IMR-90 (cell line): ENCODE measurements at regions not wholly inside any gene's neighbourhood (a gene's known extent, or its start where the extent isn't known, plus 50 kb on each side); places are given as distances from the start of the nearest gene placed in this dataset.

Experiments used
- ATAC-seq: fragments of 200-7000 bp; cut with Tn5 transposase; 2 replicates; pipeline ENCODE4 v1.9.1; 2020; ENCODE audit warnings: low read depth, mild to moderate bottlenecking, moderate library complexity
- BruUV-seq: library from RNA; stranded (reverse); fragments of 400-500 nt; replicated peaks from 2 replicates; lab custom pipeline; 2021; lab: Mats Ljungman, UMichigan
- CTCF ChIA-PET: fragments of 300-600 bp; formaldehyde crosslinking; extraction: SDS; loops from one replicate; lab custom pipeline; 2021; ENCODE audit warnings: antibody characterized with exemption; lab: Yijun Ruan, JAX
- POLR2A ChIA-PET: fragments of 300-600 bp; sonication (Branson Sonifier 250); formaldehyde crosslinking; loops from one replicate; lab custom pipeline; 2022; ENCODE audit warnings: antibody characterized with exemption; ENCODE audit not compliant: unreplicated experiment; lab: Charles Lee
- DNase-seq: peaks from one replicate; pipeline ENCODE4 v3.0.0; 2013
- H2AFZ ChIP-seq: replicated peaks from 2 replicates; pipeline ENCODE3; 2013; ENCODE audit warnings: low read length, mild to moderate bottlenecking; ENCODE audit not compliant: poor library complexity
- H2AK5ac ChIP-seq: 2 replicates; pipeline ENCODE4 v1.6.1; 2013; ENCODE audit warnings: low read depth, low read length, inconsistent platforms
- H2AK9ac ChIP-seq: replicated peaks from 2 replicates; pipeline ENCODE3; 2013; ENCODE audit warnings: mild to moderate bottlenecking, low read depth, low read length, moderate library complexity; ENCODE audit not compliant: poor library complexity
- H2BK120ac ChIP-seq: 2 replicates; pipeline ENCODE4 v1.6.1; 2013; ENCODE audit warnings: low read depth, low read length, inconsistent platforms
- H2BK15ac ChIP-seq: 3 replicates; pipeline ENCODE4 v1.6.1; 2013; ENCODE audit warnings: low read depth, low read length, inconsistent platforms
- H2BK20ac ChIP-seq: 2 replicates; pipeline ENCODE4 v1.6.1; 2013; ENCODE audit warnings: low read depth, mild to moderate bottlenecking, inconsistent platforms, low read length, moderate library complexity
- H2BK5ac ChIP-seq: 2 replicates; pipeline ENCODE4 v1.6.1; 2013; ENCODE audit warnings: mild to moderate bottlenecking, low read depth, low read length, inconsistent platforms; ENCODE audit not compliant: poor library complexity, severe bottlenecking
- H3K14ac ChIP-seq: replicated peaks from 2 replicates; pipeline ENCODE4 v1.6.1; 2013; ENCODE audit warnings: low read depth, low read length, inconsistent platforms
- H3K18ac ChIP-seq: 2 replicates; pipeline ENCODE4 v1.6.1; 2013; ENCODE audit warnings: low read depth, low read length, control low read depth
- H3K23ac ChIP-seq: 2 replicates; pipeline ENCODE4 v1.6.1; 2013; ENCODE audit warnings: low read depth, low read length, inconsistent platforms
- H3K27ac ChIP-seq: 2 replicates; pipeline ENCODE4 v1.5.1; 2013; ENCODE audit warnings: mild to moderate bottlenecking, control low read depth, low read length; ENCODE audit not compliant: insufficient read depth
- H3K27me3 ChIP-seq: 2 replicates; pipeline ENCODE4 v1.6.1; 2013; ENCODE audit warnings: low read length; ENCODE audit not compliant: control insufficient read depth, insufficient read depth
- H3K36me3 ChIP-seq: 2 replicates; pipeline ENCODE4 v1.6.1; 2013; ENCODE audit warnings: low read length, mixed read lengths; ENCODE audit not compliant: control insufficient read depth, insufficient read depth
- H3K4ac ChIP-seq: 2 replicates; pipeline ENCODE4 v1.6.1; 2013; ENCODE audit warnings: low read depth, low read length, inconsistent platforms
- H3K4me1 ChIP-seq: 2 replicates; pipeline ENCODE4 v1.6.1; 2013; ENCODE audit warnings: low read length, mixed read lengths; ENCODE audit not compliant: control insufficient read depth, insufficient read depth
- H3K4me2 ChIP-seq: 2 replicates; pipeline ENCODE4 v1.6.1; 2013; ENCODE audit warnings: low read depth, mild to moderate bottlenecking, control low read depth, low read length, moderate library complexity
- H3K4me3 ChIP-seq: 2 replicates; pipeline ENCODE4 v1.5.1; 2013; ENCODE audit warnings: low read depth, mild to moderate bottlenecking, control low read depth, low read length, moderate library complexity; ENCODE audit not compliant: insufficient read depth
- H3K56ac ChIP-seq: 2 replicates; pipeline ENCODE4 v1.6.1; 2013; ENCODE audit warnings: low read length, inconsistent platforms; ENCODE audit not compliant: insufficient read depth; ENCODE audit errors: extremely low read depth
- H3K79me1 ChIP-seq, 2 experiments: 2 replicates each; pipeline ENCODE4 v1.6.1; 2013; ENCODE audit warnings: low read length in 2 of 2, inconsistent platforms in 1 of 2, low read depth in 1 of 2
- H3K9ac ChIP-seq: 2 replicates; pipeline ENCODE4 v1.6.1; 2013; ENCODE audit warnings: low read depth, low read length, control low read depth
- H3K9me1 ChIP-seq: 2 replicates; pipeline ENCODE4 v1.6.1; 2013; ENCODE audit warnings: low read length, inconsistent platforms; ENCODE audit not compliant: insufficient read depth
- H3K9me3 ChIP-seq: 2 replicates; pipeline ENCODE4 v1.6.1; 2013; ENCODE audit warnings: low read length; ENCODE audit not compliant: control insufficient read depth, insufficient read depth
- H4K20me1 ChIP-seq: 2 replicates; pipeline ENCODE4 v1.6.1; 2013; ENCODE audit warnings: low read length, inconsistent platforms; ENCODE audit not compliant: insufficient read depth
- H4K5ac ChIP-seq: 2 replicates; pipeline ENCODE4 v1.6.1; 2013; ENCODE audit warnings: mild to moderate bottlenecking, low read depth, low read length, control low read depth
- H4K8ac ChIP-seq, 2 experiments: 2 replicates each; pipeline ENCODE4 v1.6.1; 2013; ENCODE audit warnings: low read depth in 2 of 2, low read length in 2 of 2, control low read depth in 1 of 2, inconsistent platforms in 1 of 2
- H4K91ac ChIP-seq: 2 replicates; pipeline ENCODE4 v1.6.1; 2013; ENCODE audit warnings: low read depth, low read length, inconsistent platforms; ENCODE audit not compliant: insufficient read depth
- BHLHE40 ChIP-seq: fragments of 150-350 bp; IDR thresholded peaks from 2 replicates; pipeline ENCODE4 v1.6.1; 2016; ENCODE audit warnings: mild to moderate bottlenecking, low read depth, low read length
- CEBPB ChIP-seq: IDR thresholded peaks from 2 replicates; pipeline ENCODE4 v1.6.1; 2012; ENCODE audit warnings: low read depth, low read length, improper control_type of control experiment
- CHD1 ChIP-seq: IDR thresholded peaks from 2 replicates; pipeline ENCODE4 v1.6.1; 2012; ENCODE audit warnings: low read depth, low read length, improper control_type of control experiment
- FOS ChIP-seq: fragments of 150-350 bp; IDR thresholded peaks from 2 replicates; pipeline ENCODE4 v1.6.1; 2016; ENCODE audit warnings: low read depth, low read length
- MAFK ChIP-seq: IDR thresholded peaks from 2 replicates; pipeline ENCODE4 v1.6.1; 2012; ENCODE audit warnings: low read depth, low read length, improper control_type of control experiment
- MAZ ChIP-seq: IDR thresholded peaks from 2 replicates; pipeline ENCODE4 v1.6.1; 2012; ENCODE audit warnings: low read depth, mild to moderate bottlenecking, low read length, improper control_type of control experiment, moderate library complexity, borderline replicate concordance
- MXI1 ChIP-seq: IDR thresholded peaks from 2 replicates; pipeline ENCODE4 v1.6.1; 2012; ENCODE audit warnings: low read depth, mild to moderate bottlenecking, low read length, moderate library complexity, borderline replicate concordance
- NFE2L2 ChIP-seq: fragments of 150-350 bp; IDR thresholded peaks from 2 replicates; pipeline ENCODE4 v1.6.1; 2016; ENCODE audit warnings: low read depth, mild to moderate bottlenecking, low read length
- POLR2A ChIP-seq: IDR thresholded peaks from 2 replicates; pipeline ENCODE4 v1.6.1; 2012; ENCODE audit warnings: mild to moderate bottlenecking, low read depth, low read length
- RAD21 ChIP-seq: IDR thresholded peaks from 2 replicates; pipeline ENCODE4 v1.6.1; 2012; ENCODE audit warnings: low read length, improper control_type of control experiment
- RCOR1 ChIP-seq: IDR thresholded peaks from 2 replicates; pipeline ENCODE4 v1.6.1; 2012; ENCODE audit warnings: mild to moderate bottlenecking, low read length, improper control_type of control experiment; ENCODE audit not compliant: insufficient replicate concordance
- RFX5 ChIP-seq: IDR thresholded peaks from 2 replicates; pipeline ENCODE4 v1.8.0; 2012; ENCODE audit warnings: low read depth, mild to moderate bottlenecking, low read length, moderate library complexity
- SMC3 ChIP-seq: fragments of 150-350 bp; IDR thresholded peaks from 2 replicates; pipeline ENCODE4 v1.6.1; 2016; ENCODE audit warnings: low read depth, mild to moderate bottlenecking, antibody characterized with exemption, low read length, moderate library complexity
- WGBS, 2 experiments: methylation state at CpG; one replicate each; pipeline versions ENCODE4 v1.1.5 to v1.1.7; 2013; ENCODE audit warnings: missing lambda C conversion rate in 2 of 2; ENCODE audit not compliant: insufficient read length in 1 of 2; ENCODE audit errors: extremely low coverage in 2 of 2; 5-methylcytosine and 5-hydroxymethylcytosine counted together
- dilution Hi-C: fragments of 300-500 bp; cut with HindIII; formaldehyde crosslinking; loops from one replicate; pipeline ENCODE4 v1.14.3; 2018; ENCODE audit warnings: low sequenced_read_pairs; ENCODE audit not compliant: unreplicated experiment
- in situ Hi-C: fragments of 300-500 bp; cut with MboI; formaldehyde crosslinking; loops from 3 replicates; pipeline ENCODE4 v1.14.3; 2019; ENCODE audit warnings: low sequenced_read_pairs, inconsistent platforms, mixed read lengths
- intact Hi-C: fragments of 100-400 bp; cut with micrococcal nuclease; formaldehyde crosslinking; loops from 2 replicates; pipeline ENCODE4 v1.10.0; 2022
- TF ChIP-seq, protein P1 (sequence below): conservative IDR thresholded peaks from 2 replicates; pipeline ENCODE4 v1.5.1; 2012; ENCODE audit warnings: mild to moderate bottlenecking, low read depth, low read length, improper control_type of control experiment
- TF ChIP-seq, protein P2 (sequence below): fragments of 150-350 bp; IDR thresholded peaks from 2 replicates; pipeline ENCODE4 v1.6.1; 2017; ENCODE audit warnings: mild to moderate bottlenecking, antibody characterized with exemption, low read length, low read depth
- TF ChIP-seq, protein P3 (sequence below): fragments of 150-350 bp; IDR thresholded peaks from 2 replicates; pipeline ENCODE4 v1.6.1; 2016; ENCODE audit warnings: low read depth, mild to moderate bottlenecking, low read length, moderate library complexity, borderline replicate concordance

GRCh38 chr3:5427938-5428337, 240.4 kb downstream of the EDEM1 start:
- H3K36me3 ChIP-seq = no peaks in the 10 kb centered on the region
- TF ChIP-seq, protein P1, sequence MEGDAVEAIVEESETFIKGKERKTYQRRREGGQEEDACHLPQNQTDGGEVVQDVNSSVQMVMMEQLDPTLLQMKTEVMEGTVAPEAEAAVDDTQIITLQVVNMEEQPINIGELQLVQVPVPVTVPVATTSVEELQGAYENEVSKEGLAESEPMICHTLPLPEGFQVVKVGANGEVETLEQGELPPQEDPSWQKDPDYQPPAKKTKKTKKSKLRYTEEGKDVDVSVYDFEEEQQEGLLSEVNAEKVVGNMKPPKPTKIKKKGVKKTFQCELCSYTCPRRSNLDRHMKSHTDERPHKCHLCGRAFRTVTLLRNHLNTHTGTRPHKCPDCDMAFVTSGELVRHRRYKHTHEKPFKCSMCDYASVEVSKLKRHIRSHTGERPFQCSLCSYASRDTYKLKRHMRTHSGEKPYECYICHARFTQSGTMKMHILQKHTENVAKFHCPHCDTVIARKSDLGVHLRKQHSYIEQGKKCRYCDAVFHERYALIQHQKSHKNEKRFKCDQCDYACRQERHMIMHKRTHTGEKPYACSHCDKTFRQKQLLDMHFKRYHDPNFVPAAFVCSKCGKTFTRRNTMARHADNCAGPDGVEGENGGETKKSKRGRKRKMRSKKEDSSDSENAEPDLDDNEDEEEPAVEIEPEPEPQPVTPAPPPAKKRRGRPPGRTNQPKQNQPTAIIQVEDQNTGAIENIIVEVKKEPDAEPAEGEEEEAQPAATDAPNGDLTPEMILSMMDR = no peak
- TF ChIP-seq MAZ (no peak), RFX5 (no peak), MAFK (no peak), NFE2L2 (no peak), FOS (no peak), CEBPB (no peak), RAD21 (no peak), SMC3 (no peak), POLR2A (no peak), BHLHE40 (no peak), MXI1 (no peak), CHD1 (no peak), RCOR1 (no peak)
- TF ChIP-seq, protein P2, sequence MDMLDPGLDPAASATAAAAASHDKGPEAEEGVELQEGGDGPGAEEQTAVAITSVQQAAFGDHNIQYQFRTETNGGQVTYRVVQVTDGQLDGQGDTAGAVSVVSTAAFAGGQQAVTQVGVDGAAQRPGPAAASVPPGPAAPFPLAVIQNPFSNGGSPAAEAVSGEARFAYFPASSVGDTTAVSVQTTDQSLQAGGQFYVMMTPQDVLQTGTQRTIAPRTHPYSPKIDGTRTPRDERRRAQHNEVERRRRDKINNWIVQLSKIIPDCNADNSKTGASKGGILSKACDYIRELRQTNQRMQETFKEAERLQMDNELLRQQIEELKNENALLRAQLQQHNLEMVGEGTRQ = no peak
- TF ChIP-seq, protein P3, sequence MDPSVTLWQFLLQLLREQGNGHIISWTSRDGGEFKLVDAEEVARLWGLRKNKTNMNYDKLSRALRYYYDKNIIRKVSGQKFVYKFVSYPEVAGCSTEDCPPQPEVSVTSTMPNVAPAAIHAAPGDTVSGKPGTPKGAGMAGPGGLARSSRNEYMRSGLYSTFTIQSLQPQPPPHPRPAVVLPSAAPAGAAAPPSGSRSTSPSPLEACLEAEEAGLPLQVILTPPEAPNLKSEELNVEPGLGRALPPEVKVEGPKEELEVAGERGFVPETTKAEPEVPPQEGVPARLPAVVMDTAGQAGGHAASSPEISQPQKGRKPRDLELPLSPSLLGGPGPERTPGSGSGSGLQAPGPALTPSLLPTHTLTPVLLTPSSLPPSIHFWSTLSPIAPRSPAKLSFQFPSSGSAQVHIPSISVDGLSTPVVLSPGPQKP = no peak
- H3K56ac ChIP-seq = no peak overlapping the region
- no peaks in the 10 kb centered on the region for H3K27me3 ChIP-seq
- H3K4me2 ChIP-seq = no peak overlapping the region
- no peak overlapping the region for H3K27ac ChIP-seq
- no peaks in the 10 kb centered on the region for H3K4me1 ChIP-seq
- no peak for ATAC-seq
- in situ Hi-C loops (no loop called here), dilution Hi-C loops (no loop called here), intact Hi-C loops (no loop called here)
- no peaks in the 10 kb centered on the region for H3K9me1 ChIP-seq
- no peak overlapping the region for H3K9ac ChIP-seq
- ChIA-PET CTCF (interaction anchor here (0.6 kb wide), 1 partner anchor 224 kb away, joined by 7 read pairs; no protein-coding TSS in a partner anchor), POLR2A (no interaction called here)
- no CpG with 5 or more reads among the region's 3 CpGs for WGBS, 2 experiments
- no peaks in the 10 kb centered on the region for H3K79me1 ChIP-seq
- BruUV-seq = no TSS peak
- H3K14ac ChIP-seq = no peak overlapping the region
- H4K8ac ChIP-seq = no peak overlapping the region
- no peak overlapping the region for H3K18ac ChIP-seq
- no peak overlapping the region for H2BK15ac ChIP-seq
- H4K5ac ChIP-seq = no peak overlapping the region
- no peak overlapping the region for H3K23ac ChIP-seq
- no peak overlapping the region for H3K4ac ChIP-seq
- no peak overlapping the region for H4K91ac ChIP-seq
- H2BK5ac ChIP-seq = no peak overlapping the region
- peaks cover 5% of the 10 kb centered on the region; the same call in 1 of the 2 replicates for H3K9me3 ChIP-seq
- no peak overlapping the region for H2AK5ac ChIP-seq
- DNase-seq = no peak
- no peaks in the 10 kb centered on the region for H4K20me1 ChIP-seq
- H2BK120ac ChIP-seq = no peak overlapping the region
- H2AFZ ChIP-seq = no peak overlapping the region
- H3K4me3 ChIP-seq = no peak overlapping the region
- no peak overlapping the region for H2BK20ac ChIP-seq
- no peak overlapping the region for H2AK9ac ChIP-seq
